Neural progenitor cell (in vitro differentiated cells): ENCODE measurements at regions not wholly inside any gene's neighbourhood (a gene's known extent, or its start where the extent isn't known, plus 50 kb on each side); places are given as distances from the start of the nearest gene placed in this dataset.

Experiments
- CTCF ChIP-seq: fragments of 200-600 bp; sonication (generic); IDR thresholded peaks from 2 replicates; pipeline ENCODE4 v1.5.1; 2017; ENCODE audit warnings: antibody characterized with exemption, mild to moderate bottlenecking
- EZH2 ChIP-seq: fragments of 200-600 bp; sonication (generic); IDR thresholded peaks from 2 replicates; pipeline ENCODE4 v1.6.1; 2017; ENCODE audit warnings: antibody characterized with exemption, mild to moderate bottlenecking, moderate library complexity
- EZH2phosphoT487 ChIP-seq: fragments of 200-600 bp; sonication (generic); IDR thresholded peaks from 2 replicates; pipeline ENCODE4 v1.6.1; 2017; ENCODE audit warnings: antibody characterized with exemption

- TF ChIP-seq EZH2 (no peak), CTCF (no peak), EZH2phosphoT487 (no peak)
Observed at GRCh38 chr5:26763215-26763614, 275.2 kb downstream of the CDH9 start.
